CD4-positive, alpha-beta T cell treated with Interleukin-6 for 4 hours (primary cell): ENCODE measurements at regions not wholly inside any gene's neighbourhood (a gene's known extent, or its start where the extent isn't known, plus 50 kb on each side); places are given as distances from the start of the nearest gene placed in this dataset.

ENCODE experiments used
- DNase-seq: peaks from one replicate; pipeline ENCODE4 v3.0.0-alpha.2; 2020; ENCODE audit warnings: mixed read lengths

DNA sequence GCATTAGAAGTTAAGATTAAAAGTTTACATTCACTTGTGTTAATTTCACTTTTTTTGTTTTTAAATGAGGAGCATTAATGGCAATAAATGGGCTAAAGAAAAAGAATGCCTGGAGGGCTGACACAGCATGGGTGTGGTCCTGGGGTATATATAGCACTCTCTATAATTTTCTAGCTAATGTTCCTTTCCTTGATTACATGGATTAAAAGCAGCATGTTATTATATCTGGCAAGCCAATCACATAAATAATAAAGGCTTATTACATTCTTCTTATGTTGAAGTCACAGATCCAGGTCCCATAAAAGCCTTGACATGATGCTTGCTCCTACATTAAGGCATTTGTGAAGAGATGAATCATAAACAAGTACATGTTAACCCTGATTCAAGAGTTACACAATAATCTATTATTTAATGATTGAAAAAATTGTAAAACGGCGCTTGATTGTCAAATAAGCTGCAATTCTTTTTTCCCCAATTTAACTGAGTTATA lies 91.4 kb downstream of the LYPLAL1 start:
- DNase-seq, result no peak

DNA sequence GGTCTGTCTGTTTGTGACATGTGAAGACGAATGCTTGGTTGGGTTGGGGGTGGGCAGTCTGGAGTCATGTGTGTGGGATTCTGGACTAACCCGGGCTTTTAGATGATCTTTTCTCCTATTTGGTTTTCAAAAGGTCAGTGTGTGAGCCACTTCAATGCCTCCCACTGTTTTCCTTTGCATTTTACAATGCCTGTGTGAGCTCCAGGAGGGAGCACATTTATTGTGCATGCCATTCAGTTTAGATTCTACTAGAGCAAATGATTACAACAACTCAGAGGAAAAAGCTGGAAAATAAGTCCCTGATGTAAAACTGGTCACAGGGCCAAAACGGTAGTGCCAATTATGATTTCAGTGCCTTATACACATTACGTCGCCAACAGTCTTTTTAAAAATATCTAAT lies 90.9 kb downstream of the LYPLAL1 start:
- no peak for DNase-seq
